Left ventricle myocardium inferior (tissue), 1 donor: ENCODE measurements at regions not wholly inside any gene's neighbourhood (a gene's known extent, or its start where the extent isn't known, plus 50 kb on each side); places are given as distances from the start of the nearest gene placed in this dataset.

Experiments
- DNase-seq: peaks from one replicate; pipeline ENCODE4 v3.0.0-alpha.2; 2020
- H3K27ac ChIP-seq: fragments of 200-600 bp; replicated peaks from 2 replicates; pipeline ENCODE4 v1.8.0; 2021
- H3K27me3 ChIP-seq: fragments of 200-600 bp; 2 replicates; pipeline ENCODE4 v1.8.0; 2021; ENCODE audit warnings: low read depth
- H3K36me3 ChIP-seq: fragments of 200-600 bp; 2 replicates; pipeline ENCODE4 v1.8.0; 2021
- H3K4me1 ChIP-seq: fragments of 200-600 bp; 2 replicates; pipeline ENCODE4 v1.8.0; 2021
- H3K4me3 ChIP-seq: fragments of 200-600 bp; 2 replicates; pipeline ENCODE4 v1.8.0; 2021; ENCODE audit warnings: mild to moderate bottlenecking, moderate library complexity
- H3K9me3 ChIP-seq: fragments of 200-600 bp; replicated peaks from 2 replicates; pipeline ENCODE4 v1.8.0; 2021
- intact Hi-C: fragments of 100-400 bp; cut with micrococcal nuclease; formaldehyde crosslinking; loops from one replicate; pipeline ENCODE4 v1.11.0; 2022
- TF ChIP-seq, protein P1 (sequence below): fragments of 200-600 bp; IDR thresholded peaks from 2 replicates; pipeline ENCODE4 v1.8.0; 2021; ENCODE audit warnings: antibody characterized with exemption, mild to moderate bottlenecking, borderline replicate concordance
- donor health status: DM: no; HTN: yes; CAD: no; lungs with severe emphysema.

DNA sequence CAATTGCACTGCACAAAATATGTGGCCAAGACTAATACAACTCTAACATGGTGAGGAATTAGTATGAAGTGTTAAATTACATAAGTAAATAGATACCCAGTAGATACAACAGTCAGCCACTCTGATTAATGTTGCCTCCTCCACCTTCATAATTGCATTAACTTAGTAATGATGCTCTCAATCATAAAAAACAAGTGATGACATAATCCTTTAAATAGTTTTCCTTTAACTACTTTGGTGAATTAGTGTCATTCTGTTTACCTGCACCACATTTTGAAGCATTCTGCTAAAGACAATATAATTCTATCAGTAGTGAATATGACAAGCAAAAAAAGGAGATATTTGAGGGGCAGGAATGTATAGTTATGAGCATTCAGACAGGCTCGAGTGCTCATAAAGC lies 265.9 kb upstream of the SLC24A2 start:
- Histone ChIP-seq H3K9me3 (no peaks in the 10 kb centered on the region), H3K4me3 (no peak overlapping the region), H3K36me3 (no peaks in the 10 kb centered on the region), H3K27ac (no peak overlapping the region), H3K4me1 (no peaks in the 10 kb centered on the region), H3K27me3 (no peaks in the 10 kb centered on the region)
- TF ChIP-seq, protein P1, sequence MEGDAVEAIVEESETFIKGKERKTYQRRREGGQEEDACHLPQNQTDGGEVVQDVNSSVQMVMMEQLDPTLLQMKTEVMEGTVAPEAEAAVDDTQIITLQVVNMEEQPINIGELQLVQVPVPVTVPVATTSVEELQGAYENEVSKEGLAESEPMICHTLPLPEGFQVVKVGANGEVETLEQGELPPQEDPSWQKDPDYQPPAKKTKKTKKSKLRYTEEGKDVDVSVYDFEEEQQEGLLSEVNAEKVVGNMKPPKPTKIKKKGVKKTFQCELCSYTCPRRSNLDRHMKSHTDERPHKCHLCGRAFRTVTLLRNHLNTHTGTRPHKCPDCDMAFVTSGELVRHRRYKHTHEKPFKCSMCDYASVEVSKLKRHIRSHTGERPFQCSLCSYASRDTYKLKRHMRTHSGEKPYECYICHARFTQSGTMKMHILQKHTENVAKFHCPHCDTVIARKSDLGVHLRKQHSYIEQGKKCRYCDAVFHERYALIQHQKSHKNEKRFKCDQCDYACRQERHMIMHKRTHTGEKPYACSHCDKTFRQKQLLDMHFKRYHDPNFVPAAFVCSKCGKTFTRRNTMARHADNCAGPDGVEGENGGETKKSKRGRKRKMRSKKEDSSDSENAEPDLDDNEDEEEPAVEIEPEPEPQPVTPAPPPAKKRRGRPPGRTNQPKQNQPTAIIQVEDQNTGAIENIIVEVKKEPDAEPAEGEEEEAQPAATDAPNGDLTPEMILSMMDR, result no peak
- intact Hi-C loops, result no loop called here
- no peak for DNase-seq

DNA sequence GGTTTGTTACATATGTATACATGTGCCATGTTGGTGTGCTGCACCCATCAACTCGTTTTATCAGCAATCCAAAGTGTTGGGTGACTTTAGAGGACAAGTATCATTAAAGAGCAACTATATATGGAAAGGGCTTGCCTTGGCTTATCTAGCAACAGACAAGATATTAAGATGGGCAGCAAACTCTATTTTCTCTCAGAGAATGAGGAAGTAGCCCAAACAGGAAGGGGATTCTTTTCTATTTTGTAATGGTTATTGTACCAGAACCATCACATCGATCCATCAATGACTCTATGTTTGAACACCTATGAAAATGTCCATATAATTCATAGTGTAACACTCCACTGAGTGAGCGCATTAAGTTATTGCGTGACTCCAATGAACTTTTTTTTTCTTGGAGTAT lies 260.1 kb upstream of the SLC24A2 start:
- no peaks in the 10 kb centered on the region for H3K9me3 ChIP-seq
- H3K27ac ChIP-seq, result no peak overlapping the region
- no peaks in the 10 kb centered on the region for H3K4me1 ChIP-seq
- DNase-seq, result no peak
- H3K4me3 ChIP-seq, result no peak overlapping the region
- intact Hi-C loops, result no loop called here
- TF ChIP-seq, protein P1, result no peak
- H3K36me3 ChIP-seq, result no peaks in the 10 kb centered on the region
- H3K27me3 ChIP-seq, result no peaks in the 10 kb centered on the region

DNA sequence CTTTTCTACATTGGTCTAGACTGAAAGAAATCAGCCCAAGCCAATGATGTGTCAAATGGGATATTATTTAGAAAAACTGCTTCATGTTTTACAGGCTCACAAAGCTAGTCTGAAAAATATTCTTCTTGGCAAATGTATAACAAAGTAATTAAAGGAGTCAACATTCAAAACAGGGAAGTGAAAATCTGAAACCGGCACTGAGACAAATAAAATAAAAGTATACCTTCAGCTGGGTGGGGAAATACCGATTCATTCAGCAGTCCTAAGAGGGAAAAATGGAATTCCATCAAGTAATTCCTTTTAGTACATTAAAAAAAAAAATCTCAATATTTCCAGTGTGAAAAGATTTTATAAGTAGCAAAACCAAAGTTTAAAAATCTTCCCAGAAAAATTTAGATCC lies 259.6 kb upstream of the SLC24A2 start:
- no peak for DNase-seq
- no peaks in the 10 kb centered on the region for H3K9me3 ChIP-seq
- no peaks in the 10 kb centered on the region for H3K4me1 ChIP-seq
- H3K36me3 ChIP-seq, result no peaks in the 10 kb centered on the region
- no peaks in the 10 kb centered on the region for H3K27me3 ChIP-seq
- H3K27ac ChIP-seq, result no peak overlapping the region
- H3K4me3 ChIP-seq, result no peak overlapping the region
- TF ChIP-seq, protein P1, result no peak
- intact Hi-C loops, result no loop called here

DNA sequence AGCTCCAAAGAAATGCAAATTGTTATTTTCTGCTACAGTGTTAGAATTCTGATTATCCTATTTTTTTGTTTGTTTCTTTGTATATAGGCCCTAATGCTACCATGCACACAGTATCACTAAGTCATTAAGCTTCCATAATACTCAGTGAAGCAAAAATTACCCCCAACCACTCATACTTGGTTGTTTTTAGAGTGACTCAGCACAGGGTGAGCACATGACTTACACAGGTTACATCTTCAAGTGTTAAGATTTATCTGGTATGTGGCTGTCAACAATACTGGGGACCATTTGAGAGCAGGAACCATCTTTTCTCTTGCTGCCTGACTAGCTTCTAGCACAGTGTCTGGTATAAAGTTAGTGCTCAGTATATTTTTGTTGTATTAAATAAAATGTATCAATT lies 255.8 kb upstream of the SLC24A2 start:
- peaks cover 16% of the 10 kb centered on the region for H3K4me1 ChIP-seq
- DNase-seq, result no peak
- no peaks in the 10 kb centered on the region for H3K9me3 ChIP-seq
- no peak overlapping the region for H3K27ac ChIP-seq
- no peak overlapping the region for H3K4me3 ChIP-seq
- H3K27me3 ChIP-seq, result no peaks in the 10 kb centered on the region
- H3K36me3 ChIP-seq, result no peaks in the 10 kb centered on the region
- TF ChIP-seq, protein P1, result no peak
- intact Hi-C loops, result no loop called here

DNA sequence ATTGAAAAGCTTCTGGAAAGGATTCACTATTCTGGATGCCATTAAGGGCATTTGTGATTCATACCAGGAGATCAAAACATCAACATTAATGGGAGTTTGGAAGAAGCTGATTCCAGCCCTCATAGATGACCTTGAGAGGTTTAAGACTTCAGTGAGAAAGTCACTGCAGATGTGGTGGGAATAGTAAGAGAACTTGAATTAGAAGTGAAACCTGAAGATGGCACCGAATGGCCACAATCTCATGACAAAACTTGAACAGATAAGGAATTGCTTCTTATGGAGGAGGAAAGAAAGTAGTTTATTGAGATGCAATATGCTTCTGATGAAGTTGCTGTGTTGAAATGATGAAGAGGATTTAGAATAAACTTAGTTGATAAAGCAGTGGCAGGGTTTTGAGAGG lies 254.6 kb upstream of the SLC24A2 start:
- intact Hi-C loops, result no loop called here
- Histone ChIP-seq H3K4me1 (peaks cover 16% of the 10 kb centered on the region), H3K27ac (no peak overlapping the region), H3K4me3 (no peak overlapping the region), H3K36me3 (no peaks in the 10 kb centered on the region), H3K27me3 (no peaks in the 10 kb centered on the region), H3K9me3 (no peaks in the 10 kb centered on the region)
- no peak for DNase-seq
- TF ChIP-seq, protein P1, result no peak

DNA sequence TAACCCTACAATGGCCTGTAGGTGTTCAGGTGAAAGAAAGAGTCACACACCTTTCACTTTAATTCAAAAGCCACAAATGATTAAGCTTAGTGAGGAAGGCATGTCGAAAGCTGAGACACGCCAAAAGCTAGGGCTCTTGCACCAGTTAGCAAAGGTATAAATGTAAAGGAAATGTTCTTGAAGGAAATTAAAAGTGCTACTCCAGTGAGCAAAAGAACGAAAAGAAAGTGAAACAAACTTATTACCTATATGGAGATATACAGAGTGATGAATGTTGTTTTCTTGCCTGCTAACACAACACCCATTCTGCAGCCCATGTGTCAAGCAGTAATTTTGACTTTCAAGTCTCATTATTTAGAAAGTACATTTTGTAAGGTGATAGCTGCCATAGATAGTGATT lies 254.2 kb upstream of the SLC24A2 start:
- H3K4me3 ChIP-seq, result no peak overlapping the region
- no peak for DNase-seq
- H3K27me3 ChIP-seq, result no peaks in the 10 kb centered on the region
- H3K4me1 ChIP-seq, result peaks cover 16% of the 10 kb centered on the region
- intact Hi-C loops, result no loop called here
- TF ChIP-seq, protein P1, result no peak
- no peaks in the 10 kb centered on the region for H3K36me3 ChIP-seq
- H3K9me3 ChIP-seq, result no peaks in the 10 kb centered on the region
- H3K27ac ChIP-seq, result no peak overlapping the region
